Lung (tissue), 11 donors: ENCODE measurements at regions not wholly inside any gene's neighbourhood (a gene's known extent, or its start where the extent isn't known, plus 50 kb on each side); places are given as distances from the start of the nearest gene placed in this dataset.

Experiments used
- ATAC-seq: fragments of 200-7000 bp; cut with Tn5 transposase; one replicate; pipeline ENCODE4 v1.9.1; 2020; ENCODE audit warnings: moderate number of reproducible peaks; ENCODE audit not compliant: insufficient read depth, low FRiP score
- DNase-seq, 3 donors: peaks; one replicate each; pipeline ENCODE4 v3.0.0-alpha.2; 2013 to 2017
- H3K27ac ChIP-seq, 2 donors: one replicate each; pipeline ENCODE4 v1.5.1; 2013; ENCODE audit warnings: mild to moderate bottlenecking in 2 of 2, moderate library complexity in 2 of 2, control low read depth in 1 of 2, inconsistent platforms in 1 of 2, low read depth in 1 of 2, low read length in 1 of 2
- H3K27me3 ChIP-seq, 3 donors: one replicate each; pipeline ENCODE4 v1.5.1; 2013; ENCODE audit warnings: low read length in 2 of 3; ENCODE audit not compliant: control insufficient read depth in 3 of 3, insufficient read depth in 3 of 3
- H3K36me3 ChIP-seq, 4 donors: one replicate each; pipeline ENCODE4 v1.5.1; 2013; ENCODE audit warnings: low read length in 4 of 4, mild to moderate bottlenecking in 1 of 4, moderate library complexity in 1 of 4; ENCODE audit not compliant: control insufficient read depth in 4 of 4, insufficient read depth in 4 of 4
- H3K4me1 ChIP-seq, 5 donors: one replicate each; pipeline ENCODE4 v1.5.1; 2013; ENCODE audit warnings: low read length in 5 of 5, mild to moderate bottlenecking in 2 of 5, moderate library complexity in 1 of 5; ENCODE audit not compliant: control insufficient read depth in 5 of 5, insufficient read depth in 5 of 5
- H3K4me3 ChIP-seq: one replicate; pipeline ENCODE4 v1.5.1; 2013; ENCODE audit warnings: mild to moderate bottlenecking, control low read depth, moderate library complexity
- H3K9ac ChIP-seq, 2 donors: one replicate each; pipeline ENCODE4 v1.5.1; 2013; ENCODE audit warnings: low read length in 2 of 2, control low read depth in 1 of 2; ENCODE audit not compliant: insufficient read depth in 1 of 2
- H3K9me3 ChIP-seq, 4 donors: one replicate each; pipeline ENCODE4 v1.5.1; 2013; ENCODE audit warnings: low read length in 3 of 4, mild to moderate bottlenecking in 1 of 4, moderate library complexity in 1 of 4; ENCODE audit not compliant: control insufficient read depth in 4 of 4, insufficient read depth in 3 of 4
- CTCF ChIP-seq: IDR thresholded peaks from 2 replicates; pipeline ENCODE4 v1.5.1; 2012; ENCODE audit warnings: mild to moderate bottlenecking; ENCODE audit errors: control extremely low read depth, extremely low read depth
- whole genome bisulfite sequencing, 2 donors: extraction: QIAGEN DNeasy Blood & Tissue Kit; methylation state at CpG; one replicate each; pipeline ENCODE4 v1.1.7; 2013; 5-methylcytosine and 5-hydroxymethylcytosine counted together
- donor health status: control.
- donor health status: control.
- donor health status: Bipolar disorder and iron deficiency.
- donor health status: healthy.
- donor health status: DM: yes; HTN: yes; CAD: no.

GRCh38 chr16:64428463-64429113, 693.3 kb downstream of the CDH11 start:
- no peak for ATAC-seq
- Histone ChIP-seq H3K4me3 (no peak overlapping the region), H3K9ac (no peak overlapping the region), H3K36me3 (no peaks in the 10 kb centered on the region), H3K27ac (no peak overlapping the region), H3K27me3 (no peaks in the 10 kb centered on the region), H3K4me1 (peaks cover 0 to 5% (median 0%) of the 10 kb centered on the region in 5 donors), H3K9me3 (peaks cover 0 to 7% (median 0%) of the 10 kb centered on the region in 4 donors)
- WGBS, 2 donors, result 73 to 88% methylated on average over 5 of the region's 5 CpGs
- no peak for TF ChIP-seq CTCF
- peak in 2 of 3 donors; percentile 23 to 37 for DNase-seq

- H3K4me1 ChIP-seq, result peaks cover 0 to 5% (median 0%) of the 10 kb centered on the region in 5 donors
- ATAC-seq (no peak), DNase-seq (no peak)
- TF ChIP-seq CTCF, result no peak
- H3K9me3 ChIP-seq, result no peaks in the 10 kb centered on the region
- H3K4me3 ChIP-seq, result no peak overlapping the region
- H3K27ac ChIP-seq, result no peak overlapping the region
- H3K36me3 ChIP-seq, result no peaks in the 10 kb centered on the region
- H3K27me3 ChIP-seq, result no peaks in the 10 kb centered on the region
- no peak overlapping the region for H3K9ac ChIP-seq
- WGBS, 2 donors, result 86 to 92% methylated on average over 3 of the region's 3 CpGs
These were observed 695.7 kb downstream of the CDH11 start for GRCh38 chr16:64426131-64426666.

- ATAC-seq (no peak), DNase-seq (no peak)
- H3K27me3 ChIP-seq, result no peaks in the 10 kb centered on the region
- no peak overlapping the region for H3K27ac ChIP-seq
- peaks cover 0 to 5% (median 0%) of the 10 kb centered on the region in 5 donors for H3K4me1 ChIP-seq
- no peak overlapping the region for H3K9ac ChIP-seq
- no peak for TF ChIP-seq CTCF
- no peaks in the 10 kb centered on the region for H3K36me3 ChIP-seq
- no peaks in the 10 kb centered on the region for H3K9me3 ChIP-seq
- H3K4me3 ChIP-seq, result no peak overlapping the region
These were observed 696.5 kb downstream of the CDH11 start for GRCh38 chr16:64425381-64425780.
